ENCODE measurements at regions not wholly inside any gene's neighbourhood (a gene's known extent, or its start where the extent isn't known, plus 50 kb on each side); places are given as distances from the start of the nearest gene placed in this dataset.

- Histone ChIP-seq H2BK5ac (ENCODE audit: insufficient read length, low read length) (no peak overlapping the region), H2AFZ (ENCODE audit: low read length) (no peak overlapping the region), H4K8ac (replicated peaks; ENCODE audit: insufficient read length, low read depth, low read length) (no peak overlapping the region), H3K9me3 (ENCODE audit: control insufficient read depth, low read depth, low read length) (no peaks in the 10 kb centered on the region), H4K20me1 (ENCODE audit: control insufficient read depth, insufficient read depth, insufficient read length) (no peaks in the 10 kb centered on the region), H3K4me2 (ENCODE audit: insufficient read depth, insufficient read length, low read length) (no peak overlapping the region), H3K79me1 (ENCODE audit: insufficient read depth, low read depth, low read length, poor library complexity, severe bottlenecking) (no peaks in the 10 kb centered on the region), H2BK15ac (ENCODE audit: low read depth, low read length) (no peak overlapping the region), H3K14ac (ENCODE audit: insufficient read depth, low read length) (no peak overlapping the region), H2BK20ac (ENCODE audit: low read depth, low read length, poor library complexity, severe bottlenecking) (no peak overlapping the region), H3K27me3 (ENCODE audit: insufficient read depth, low read length) (no peaks in the 10 kb centered on the region), H3K79me2 (ENCODE audit: insufficient read depth, low read length) (no peaks in the 10 kb centered on the region), H3K18ac (ENCODE audit: insufficient read length, low read depth, low read length) (no peak overlapping the region), H3K23ac (ENCODE audit: insufficient read length, low read depth, low read length) (no peak overlapping the region), H3K4ac (ENCODE audit: low read depth, low read length) (no peak overlapping the region), H3K4me1 (ENCODE audit: insufficient read depth, low read length) (peaks cover 3% of the 10 kb centered on the region; the same call in 1 of the 2 replicates), H3K56ac (ENCODE audit: insufficient read length, low read depth, low read length) (no peak overlapping the region), H3K27ac (ENCODE audit: insufficient read length, low read depth, low read length) (no peak overlapping the region), H2AK5ac (ENCODE audit: insufficient read length, low read length) (no peak overlapping the region), H2BK12ac (ENCODE audit: insufficient read length, low read depth, low read length) (no peak overlapping the region), H3K23me2 (ENCODE audit: insufficient read length, low read depth, low read length, poor library complexity, severe bottlenecking) (no peaks in the 10 kb centered on the region), H4K5ac (ENCODE audit: insufficient read length, low read depth, low read length) (no peak overlapping the region), H3K9ac (ENCODE audit: extremely low read depth, insufficient read length, low read length) (no peak overlapping the region), H2BK120ac (ENCODE audit: low read depth, low read length, poor library complexity, severe bottlenecking) (no peak overlapping the region), H3T11ph (ENCODE audit: low read length) (no peak overlapping the region), H4K91ac (ENCODE audit: insufficient read length, low read depth, low read length) (no peak overlapping the region)
- no peak overlapping the region for H3K4me3 Mint-ChIP-seq
- no peaks in the 10 kb centered on the region; a peak in 1 of 7 replicates for H3K36me3 Mint-ChIP-seq (ENCODE audit: insufficient read depth in 1 of 3, low read depth in 3 of 3)
- no peaks in the 10 kb centered on the region; the same call in none of the 2 replicates for H3K27me3 Mint-ChIP-seq (ENCODE audit: low read depth)
- H3K4me1 Mint-ChIP-seq, result peaks cover 14 to 20% of the 10 kb centered on the region in 2 experiments
- TF ChIP-seq, protein P1, sequence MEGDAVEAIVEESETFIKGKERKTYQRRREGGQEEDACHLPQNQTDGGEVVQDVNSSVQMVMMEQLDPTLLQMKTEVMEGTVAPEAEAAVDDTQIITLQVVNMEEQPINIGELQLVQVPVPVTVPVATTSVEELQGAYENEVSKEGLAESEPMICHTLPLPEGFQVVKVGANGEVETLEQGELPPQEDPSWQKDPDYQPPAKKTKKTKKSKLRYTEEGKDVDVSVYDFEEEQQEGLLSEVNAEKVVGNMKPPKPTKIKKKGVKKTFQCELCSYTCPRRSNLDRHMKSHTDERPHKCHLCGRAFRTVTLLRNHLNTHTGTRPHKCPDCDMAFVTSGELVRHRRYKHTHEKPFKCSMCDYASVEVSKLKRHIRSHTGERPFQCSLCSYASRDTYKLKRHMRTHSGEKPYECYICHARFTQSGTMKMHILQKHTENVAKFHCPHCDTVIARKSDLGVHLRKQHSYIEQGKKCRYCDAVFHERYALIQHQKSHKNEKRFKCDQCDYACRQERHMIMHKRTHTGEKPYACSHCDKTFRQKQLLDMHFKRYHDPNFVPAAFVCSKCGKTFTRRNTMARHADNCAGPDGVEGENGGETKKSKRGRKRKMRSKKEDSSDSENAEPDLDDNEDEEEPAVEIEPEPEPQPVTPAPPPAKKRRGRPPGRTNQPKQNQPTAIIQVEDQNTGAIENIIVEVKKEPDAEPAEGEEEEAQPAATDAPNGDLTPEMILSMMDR (conservative IDR thresholded peaks at IDR 0.05), result no peak
- DNase-seq, result peak; percentile 16
- no peak overlapping the region for H3K27ac Mint-ChIP-seq
- no CpG with 5 or more reads among the region's 10 CpGs for WGBS (ENCODE audit: extremely low coverage, insufficient read length, low lambda C conversion rate)
- no peaks in the 10 kb centered on the region for H3K9me3 Mint-ChIP-seq
Measured at GRCh38 chr10:123553810-123554430, 112.2 kb upstream of the GPR26 start.

Measured in H9 (cell line).